GM10266 (cell line): ENCODE measurements at regions not wholly inside any gene's neighbourhood (a gene's known extent, or its start where the extent isn't known, plus 50 kb on each side); places are given as distances from the start of the nearest gene placed in this dataset.

Experiments used
- DNase-seq: peaks from one replicate; pipeline ENCODE4 v3.0.0; 2012; ENCODE audit errors: extremely low spot score
- TF ChIP-seq, protein P1 (sequence below): IDR thresholded peaks from 2 replicates; pipeline ENCODE4 v1.5.1; 2012; ENCODE audit warnings: mild to moderate bottlenecking, low read depth; ENCODE audit not compliant: control insufficient read depth, insufficient read depth; ENCODE audit errors: missing control alignments

DNA sequence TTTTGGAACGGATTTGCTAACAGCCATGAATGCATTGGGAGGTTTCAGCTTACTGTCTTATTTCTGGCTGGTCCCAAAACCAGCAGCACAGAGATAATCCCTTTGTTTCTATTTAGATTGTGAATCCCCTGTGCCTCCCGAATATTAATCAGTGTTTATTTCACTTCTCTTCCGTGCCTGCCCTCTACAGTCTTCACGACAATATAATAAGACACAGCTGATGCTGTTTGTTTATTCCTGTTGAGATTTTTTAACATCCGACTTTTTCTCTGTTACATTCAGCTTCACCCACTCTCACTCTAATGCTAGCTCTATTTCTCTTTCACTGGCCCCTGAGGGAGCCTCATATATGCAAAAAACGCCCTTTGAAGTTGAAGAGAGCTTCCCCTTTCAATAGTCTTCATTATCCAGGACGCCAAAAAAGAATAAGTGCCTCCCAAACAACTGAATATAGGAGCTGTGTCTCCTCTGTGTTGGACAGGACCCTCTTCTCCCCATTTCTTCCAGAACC, 995.3 kb downstream of the ROBO2 start:
- DNase-seq: no peak
- TF ChIP-seq, protein P1, sequence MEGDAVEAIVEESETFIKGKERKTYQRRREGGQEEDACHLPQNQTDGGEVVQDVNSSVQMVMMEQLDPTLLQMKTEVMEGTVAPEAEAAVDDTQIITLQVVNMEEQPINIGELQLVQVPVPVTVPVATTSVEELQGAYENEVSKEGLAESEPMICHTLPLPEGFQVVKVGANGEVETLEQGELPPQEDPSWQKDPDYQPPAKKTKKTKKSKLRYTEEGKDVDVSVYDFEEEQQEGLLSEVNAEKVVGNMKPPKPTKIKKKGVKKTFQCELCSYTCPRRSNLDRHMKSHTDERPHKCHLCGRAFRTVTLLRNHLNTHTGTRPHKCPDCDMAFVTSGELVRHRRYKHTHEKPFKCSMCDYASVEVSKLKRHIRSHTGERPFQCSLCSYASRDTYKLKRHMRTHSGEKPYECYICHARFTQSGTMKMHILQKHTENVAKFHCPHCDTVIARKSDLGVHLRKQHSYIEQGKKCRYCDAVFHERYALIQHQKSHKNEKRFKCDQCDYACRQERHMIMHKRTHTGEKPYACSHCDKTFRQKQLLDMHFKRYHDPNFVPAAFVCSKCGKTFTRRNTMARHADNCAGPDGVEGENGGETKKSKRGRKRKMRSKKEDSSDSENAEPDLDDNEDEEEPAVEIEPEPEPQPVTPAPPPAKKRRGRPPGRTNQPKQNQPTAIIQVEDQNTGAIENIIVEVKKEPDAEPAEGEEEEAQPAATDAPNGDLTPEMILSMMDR: no peak

DNA sequence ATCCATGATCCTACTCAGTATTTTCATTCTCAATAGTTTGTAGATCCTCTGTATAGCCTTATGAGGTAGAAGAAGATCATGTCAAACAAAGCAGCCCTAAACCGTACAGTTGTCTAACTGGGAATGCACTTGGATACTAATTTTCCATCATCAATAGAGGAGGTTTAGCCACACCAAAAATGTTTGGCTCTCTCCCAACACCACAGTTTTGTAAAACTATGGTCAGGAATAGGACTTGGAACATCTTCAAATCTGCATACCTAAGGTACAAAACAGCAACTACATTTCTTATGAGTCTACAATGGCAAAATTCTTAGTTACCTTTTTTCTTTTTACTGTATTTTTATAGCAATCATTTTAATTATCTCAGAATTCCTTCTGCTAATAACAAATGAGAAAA, 1001.6 kb downstream of the ROBO2 start:
- no peak for DNase-seq
- TF ChIP-seq, protein P1: no peak

DNA sequence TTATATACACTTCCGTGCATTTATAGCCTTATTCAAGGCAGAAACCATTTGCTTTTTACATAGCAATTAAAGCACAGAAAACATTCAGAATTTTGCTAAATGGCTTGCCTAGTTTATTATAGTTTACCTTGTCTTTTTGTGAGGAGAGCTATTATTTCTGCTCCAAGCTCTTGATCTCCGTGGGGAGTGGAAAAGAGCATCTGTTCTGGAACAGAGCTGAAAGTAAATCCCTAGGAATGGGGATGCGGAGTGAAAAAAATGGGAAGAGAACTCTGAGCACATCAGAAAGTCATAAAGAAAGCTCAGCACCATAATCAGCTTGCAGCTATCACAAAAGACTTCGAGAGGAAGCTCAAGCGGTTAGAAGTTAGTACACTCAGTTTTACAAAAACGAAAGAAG, 1006.7 kb downstream of the ROBO2 start:
- no peak for DNase-seq
- TF ChIP-seq, protein P1: no peak

DNA sequence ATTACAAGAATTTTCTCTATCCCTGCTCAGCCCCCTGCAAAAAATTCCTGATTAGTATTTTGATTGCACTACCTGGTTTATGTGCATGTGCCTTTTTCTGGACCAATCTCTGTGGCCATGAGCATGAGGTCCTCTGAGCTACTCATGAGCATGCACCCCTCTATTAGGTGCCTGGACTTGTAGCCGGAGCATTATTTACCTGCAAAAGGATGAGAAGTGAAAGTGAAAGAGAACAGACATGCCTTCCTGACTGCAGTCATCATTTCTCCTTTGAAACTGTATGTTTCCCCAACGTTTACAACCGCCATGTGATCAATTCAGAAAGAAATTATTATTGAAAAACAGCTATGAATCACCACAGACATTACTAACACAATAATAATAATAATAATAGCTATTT, 1008.8 kb downstream of the ROBO2 start:
- TF ChIP-seq, protein P1: no peak
- no peak for DNase-seq

DNA sequence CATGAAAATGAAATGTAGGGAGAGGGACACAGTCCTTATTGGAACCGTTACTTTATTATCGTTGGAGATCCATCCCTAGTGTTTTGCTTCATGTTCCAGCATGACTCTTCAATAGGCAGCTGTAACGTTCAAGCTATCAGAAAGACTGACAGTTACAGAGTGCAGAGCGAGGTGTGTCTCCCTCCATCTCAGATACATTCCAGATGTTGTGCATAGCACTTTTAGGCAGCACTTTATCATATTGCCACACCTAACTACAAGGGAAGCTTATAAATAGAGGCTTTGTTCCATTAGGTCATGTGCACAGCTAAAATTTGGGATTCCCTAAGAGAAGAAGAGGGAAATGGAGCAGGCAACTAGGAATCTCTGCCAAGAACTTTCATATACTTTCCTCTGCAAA, 1009.6 kb downstream of the ROBO2 start:
- TF ChIP-seq, protein P1: no peak
- DNase-seq: no peak

DNA sequence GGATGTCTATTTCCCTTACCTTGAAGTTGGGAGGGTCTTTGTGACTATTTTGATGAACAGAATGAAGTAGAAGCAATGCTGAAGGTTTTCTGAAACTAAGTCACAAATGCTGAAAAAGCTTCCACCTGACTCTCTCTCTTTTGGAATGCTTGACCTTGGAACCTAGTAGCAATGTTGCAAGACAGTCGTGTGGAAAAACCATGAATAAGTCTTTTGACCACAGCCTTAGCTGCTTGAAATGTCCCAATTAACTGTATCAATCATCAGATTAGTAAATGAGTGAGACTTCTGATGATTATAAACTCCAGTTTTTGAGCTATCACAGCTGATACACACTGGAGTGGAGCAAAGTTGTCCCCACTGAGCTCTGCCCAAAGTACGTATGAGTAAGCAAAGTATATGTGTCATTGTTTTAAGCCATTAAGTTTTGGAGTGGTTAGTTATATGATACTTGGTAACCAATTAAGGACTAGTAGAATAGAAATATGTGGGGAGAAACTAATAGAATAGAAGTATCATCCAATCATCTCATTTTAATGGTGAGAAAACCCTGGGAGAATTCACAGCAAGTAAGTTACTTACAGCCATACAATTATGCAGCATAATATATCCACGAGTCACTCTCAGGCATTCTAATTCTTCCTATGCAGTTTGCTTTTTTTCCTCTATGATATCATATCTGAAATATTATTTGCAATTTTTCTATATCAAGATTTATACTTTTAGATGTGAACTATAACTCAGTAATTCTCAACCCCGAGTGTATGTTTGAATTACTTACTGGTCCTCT, 1010.6 kb downstream of the ROBO2 start:
- TF ChIP-seq, protein P1: no peak
- DNase-seq: no peak

DNA sequence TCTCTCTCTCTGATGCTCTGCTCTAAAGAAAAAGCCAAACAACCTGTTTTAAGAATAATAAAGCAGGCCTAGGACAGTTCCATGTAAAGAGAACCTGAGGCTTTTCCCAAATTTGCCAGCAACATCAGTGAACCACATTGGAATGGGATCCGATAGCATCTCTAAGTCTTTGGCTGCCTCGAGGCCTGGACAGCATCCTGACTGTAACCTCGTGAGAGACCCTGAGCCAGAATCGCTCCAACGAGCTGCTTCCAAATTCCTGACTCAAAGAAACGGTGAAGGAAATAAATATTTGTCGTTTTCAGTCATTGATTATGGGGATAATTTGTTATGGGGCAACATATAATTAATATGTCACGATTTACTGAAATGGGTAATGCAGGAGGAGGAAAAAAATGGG, 1012.8 kb downstream of the ROBO2 start:
- no peak for DNase-seq
- TF ChIP-seq, protein P1: no peak
